ENCODE measurements at regions not wholly inside any gene's neighbourhood (a gene's known extent, or its start where the extent isn't known, plus 50 kb on each side); places are given as distances from the start of the nearest gene placed in this dataset.
A peak's percentile ranks its signal among the peaks of the same experiment; 100 is the strongest.

GRCh38 chr5:86979811-86980411 lies 287.8 kb upstream of the RASA1 start:
- intact Hi-C loops (cut with DNase I; ENCODE audit: low total_unique reads) (no loop called here), in situ Hi-C loops (cut with MboI; ENCODE audit: low pct_ligation_motif_present in 1 of 4, low pct_unique_long_range_greater_than_20kb in 1 of 4, low sequenced_read_pairs in 3 of 4) (no loop called here)
- no peak for TF ChIP-seq CTCF (IDR thresholded peaks at IDR 0.05)
- no peak for TF ChIP-seq EP300 (IDR thresholded peaks at IDR 0.05; ENCODE audit: low read depth)
- no peak for TF ChIP-seq POLR2A (IDR thresholded peaks at IDR 0.05)
- TF ChIP-seq POLR2AphosphoS5 (IDR thresholded peaks at IDR 0.05), result no peak
- DNase-seq, result no peak
- Histone ChIP-seq H3K36me3 (no peaks in the 10 kb centered on the region), H3K9me3 (no peaks in the 10 kb centered on the region), H3K27ac (peak overlapping the region; percentile 22 to 42 (median 33)), H3K4me3 (no peak overlapping the region), H3K27me3 (no peaks in the 10 kb centered on the region), H3K4me1 (no peaks in the 10 kb centered on the region)
- 52 to 56% methylated on average over 7 to 8 of the region's 8 CpGs for WGBS, 2 donors (ENCODE audit: low coverage in 1 of 2)

- no peak for DNase-seq
- in situ Hi-C loops (cut with MboI; ENCODE audit: low pct_ligation_motif_present in 1 of 4, low pct_unique_long_range_greater_than_20kb in 1 of 4, low sequenced_read_pairs in 3 of 4) (no loop called here), intact Hi-C loops (cut with DNase I; ENCODE audit: low total_unique reads) (no loop called here)
- TF ChIP-seq CTCF (IDR thresholded peaks at IDR 0.05) (no peak), POLR2AphosphoS5 (IDR thresholded peaks at IDR 0.05) (no peak), POLR2A (IDR thresholded peaks at IDR 0.05) (no peak), EP300 (IDR thresholded peaks at IDR 0.05; ENCODE audit: low read depth) (no peak)
- Histone ChIP-seq H3K36me3 (no peaks in the 10 kb centered on the region), H3K27ac (no peak overlapping the region), H3K9me3 (no peaks in the 10 kb centered on the region), H3K4me3 (no peak overlapping the region), H3K27me3 (no peaks in the 10 kb centered on the region), H3K4me1 (no peaks in the 10 kb centered on the region)
Measured at GRCh38 chr5:86981898-86982297, 285.8 kb upstream of the RASA1 start.

GRCh38 chr5:86983208-86983607 lies 284.5 kb upstream of the RASA1 start:
- TF ChIP-seq CTCF (IDR thresholded peaks at IDR 0.05), result no peak
- TF ChIP-seq POLR2A (IDR thresholded peaks at IDR 0.05), result no peak
- TF ChIP-seq POLR2AphosphoS5 (IDR thresholded peaks at IDR 0.05), result no peak
- TF ChIP-seq EP300 (IDR thresholded peaks at IDR 0.05; ENCODE audit: low read depth), result no peak
- in situ Hi-C loops (cut with MboI; ENCODE audit: low pct_ligation_motif_present in 1 of 4, low pct_unique_long_range_greater_than_20kb in 1 of 4, low sequenced_read_pairs in 3 of 4), result no loop called here
- Histone ChIP-seq H3K4me1 (no peaks in the 10 kb centered on the region), H3K27ac (no peak overlapping the region), H3K4me3 (no peak overlapping the region), H3K9me3 (no peaks in the 10 kb centered on the region), H3K36me3 (no peaks in the 10 kb centered on the region), H3K27me3 (no peaks in the 10 kb centered on the region)
- DNase-seq, result no peak
- 64 to 69% methylated on average over 1 of the region's 1 CpG for WGBS, 2 donors (ENCODE audit: low coverage in 1 of 2)
- intact Hi-C loops (cut with DNase I; ENCODE audit: low total_unique reads), result no loop called here

- no peak for DNase-seq
- Histone ChIP-seq H3K36me3 (no peaks in the 10 kb centered on the region), H3K27me3 (no peaks in the 10 kb centered on the region), H3K4me1 (no peaks in the 10 kb centered on the region), H3K4me3 (no peak overlapping the region), H3K9me3 (no peaks in the 10 kb centered on the region), H3K27ac (no peak overlapping the region)
- intact Hi-C loops (cut with DNase I; ENCODE audit: low total_unique reads), result no loop called here
- TF ChIP-seq POLR2A (IDR thresholded peaks at IDR 0.05) (no peak), CTCF (IDR thresholded peaks at IDR 0.05) (no peak), EP300 (IDR thresholded peaks at IDR 0.05; ENCODE audit: low read depth) (no peak), POLR2AphosphoS5 (IDR thresholded peaks at IDR 0.05) (no peak)
- in situ Hi-C loops (cut with MboI; ENCODE audit: low pct_ligation_motif_present in 1 of 4, low pct_unique_long_range_greater_than_20kb in 1 of 4, low sequenced_read_pairs in 3 of 4), result no loop called here
- WGBS, 2 donors (ENCODE audit: low coverage in 1 of 2), result 78 to 90% methylated on average over 3 of the region's 3 CpGs
Measured at GRCh38 chr5:86986837-86987236, 280.8 kb upstream of the RASA1 start.
